NCI-H1417 (cell line): ENCODE measurements at regions not wholly inside any gene's neighbourhood (a gene's known extent, or its start where the extent isn't known, plus 50 kb on each side); places are given as distances from the start of the nearest gene placed in this dataset.
"Not testable (repeated sequence)": the region's sequence is repeated elsewhere in the genome, so short reads cannot be mapped to it uniquely, and the experiment has no call there.

Source experiments
- DNase-seq, 3 experiments: peaks; one replicate each; lab custom pipeline; 2025; lab: John Stamatoyannopoulos, UW

DNA sequence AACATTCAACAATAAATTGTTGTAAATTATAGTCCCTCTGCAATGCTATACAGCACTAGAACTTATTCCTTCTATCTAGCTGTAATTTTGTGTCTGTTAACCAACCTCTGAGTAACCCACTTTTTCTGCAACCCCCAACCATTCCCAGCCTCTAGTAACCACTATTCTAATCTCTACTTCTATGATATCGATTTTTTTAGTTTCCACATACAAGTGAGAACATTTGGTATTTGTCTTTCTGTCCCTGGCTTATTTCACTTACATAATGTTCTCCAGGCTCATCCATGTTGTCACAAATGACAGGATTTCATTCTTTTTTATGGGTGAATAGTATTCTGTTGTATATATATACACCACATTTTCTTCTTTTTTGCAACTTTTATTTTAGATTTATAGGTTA, 147.6 kb downstream of the MAIP1 start:
- no peak for DNase-seq

DNA sequence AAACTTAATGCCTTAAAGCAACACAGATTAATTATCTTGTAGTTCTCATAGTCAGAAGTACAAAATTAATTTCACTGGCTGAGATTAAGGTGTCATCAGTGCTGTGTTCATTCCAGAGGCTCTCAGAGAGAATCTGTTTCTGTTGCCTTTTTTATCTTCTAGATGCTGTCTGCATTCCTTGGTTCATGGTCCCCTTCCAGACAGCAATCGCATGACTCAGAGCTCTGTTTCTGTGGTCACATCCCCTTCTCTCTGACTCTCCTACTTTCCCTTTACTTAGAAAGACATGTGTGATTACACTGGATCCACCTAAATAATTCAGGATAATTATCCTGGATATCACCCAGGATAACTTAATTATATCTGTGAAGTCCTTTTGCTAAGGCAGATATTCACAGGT, 148.6 kb downstream of the MAIP1 start:
- no peak for DNase-seq

DNA sequence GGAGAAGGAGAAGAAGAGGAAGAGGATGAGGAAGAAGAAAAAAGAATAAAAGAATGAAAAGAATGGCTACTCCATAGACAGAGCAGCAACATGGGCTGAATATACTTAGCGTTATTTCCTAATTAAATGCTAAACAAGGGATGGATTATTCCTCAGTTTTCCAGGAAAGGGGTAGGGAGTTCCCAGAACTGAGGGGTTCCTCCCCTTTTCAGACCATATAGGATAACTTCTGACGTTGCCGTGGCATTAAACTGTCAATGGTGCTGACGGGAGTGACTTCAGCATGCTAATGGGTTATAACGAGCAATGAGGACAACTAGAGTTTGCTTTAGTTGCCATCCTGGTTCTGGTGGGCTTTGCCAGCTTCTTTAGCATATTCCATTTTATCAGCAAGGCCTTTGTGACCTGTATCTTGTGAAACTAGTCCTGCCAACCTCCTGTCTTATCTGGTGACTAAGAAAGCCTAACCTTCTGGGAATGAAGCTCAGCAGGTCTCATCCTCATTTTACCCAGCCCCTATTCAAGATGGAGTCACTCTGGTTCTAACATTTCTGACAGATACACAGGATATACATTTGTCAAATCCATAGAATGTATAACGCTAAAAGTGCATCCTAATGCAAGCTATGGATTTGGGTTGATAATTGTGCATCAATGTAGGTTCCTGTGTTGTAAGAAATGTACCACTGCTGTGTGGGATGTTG, 152.3 kb downstream of the MAIP1 start:
- no peak for DNase-seq

DNA sequence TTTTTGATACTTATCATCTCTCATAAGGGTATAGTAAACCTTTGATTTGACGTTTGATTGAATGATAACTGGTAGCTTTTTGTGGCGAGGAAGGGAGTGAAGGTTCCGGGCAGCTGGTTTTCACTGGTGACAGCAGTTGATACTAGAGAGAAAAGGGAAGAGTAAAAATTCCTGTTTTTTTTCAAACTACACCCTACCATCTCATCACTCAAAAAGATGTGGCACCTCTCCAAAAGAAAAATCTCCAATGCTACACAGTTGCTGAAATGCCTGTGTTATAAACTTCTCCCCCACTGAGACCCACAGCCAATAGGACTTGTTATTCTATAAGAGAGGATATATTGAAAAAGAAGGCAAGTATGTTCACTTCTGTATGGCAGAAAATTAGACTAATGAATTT, 154.0 kb downstream of the MAIP1 start:
- DNase-seq: no peak

- DNase-seq: no peak
Observed at GRCh38 chr2:200110381-200110780, 155.0 kb downstream of the MAIP1 start.

DNA sequence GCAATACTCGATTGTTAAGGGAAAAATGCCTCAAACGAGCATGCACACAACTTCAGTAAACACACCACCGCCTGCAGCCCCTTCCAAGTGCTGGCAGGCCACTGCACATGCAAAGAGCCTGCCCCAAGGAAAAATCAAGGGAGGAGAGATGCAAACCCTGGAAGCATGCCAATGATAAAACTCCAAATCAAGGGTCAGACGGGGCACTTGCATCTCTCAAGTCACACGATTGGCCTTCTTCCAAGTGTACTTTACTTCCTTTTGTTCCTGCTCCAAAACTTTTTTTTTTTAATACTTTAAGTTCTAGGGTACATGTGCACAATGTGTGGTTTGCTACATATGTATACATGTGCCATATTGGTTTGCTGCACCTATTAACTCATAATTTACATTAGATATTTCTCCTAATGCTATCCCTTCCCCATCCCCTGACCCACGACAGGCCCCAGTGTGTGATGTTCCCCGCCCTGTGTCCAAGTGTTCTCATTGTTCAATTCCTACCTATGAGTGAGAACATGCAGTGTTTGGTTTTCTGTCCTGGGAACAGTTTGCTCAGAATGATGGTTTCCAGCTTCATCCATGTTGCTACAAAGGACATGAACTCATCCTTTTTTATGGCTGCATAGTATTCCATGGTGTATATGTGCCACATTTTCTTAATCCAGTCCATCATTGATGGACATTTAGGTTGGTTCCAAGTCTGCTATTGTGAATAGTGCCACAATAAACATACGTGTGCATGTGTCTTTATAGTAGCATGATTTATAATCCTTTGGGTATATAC, 157.8 kb downstream of the MAIP1 start:
- not testable (repeated sequence) for DNase-seq

GRCh38 chr2:200119236-200119635, 163.9 kb downstream of the MAIP1 start:
- no peak for DNase-seq

DNA sequence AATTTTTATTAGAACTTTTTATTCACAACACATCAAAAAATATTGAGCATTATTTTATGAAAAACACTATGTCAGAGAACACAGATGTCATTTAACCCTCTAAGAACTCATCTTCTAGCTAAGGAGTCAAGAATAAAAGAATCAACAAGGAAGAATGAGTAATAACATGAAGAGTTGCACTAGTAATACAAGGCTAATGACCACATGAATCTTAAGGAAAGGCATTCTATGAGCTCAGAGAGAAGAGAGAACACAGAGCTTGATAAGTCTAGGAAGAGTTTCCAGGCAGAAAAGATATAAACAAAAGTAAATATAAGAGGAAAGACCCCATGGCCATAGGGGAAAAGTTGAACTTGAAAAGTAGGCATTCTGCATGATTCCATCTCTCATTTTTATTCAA, 166.5 kb downstream of the MAIP1 start:
- no peak for DNase-seq

DNA sequence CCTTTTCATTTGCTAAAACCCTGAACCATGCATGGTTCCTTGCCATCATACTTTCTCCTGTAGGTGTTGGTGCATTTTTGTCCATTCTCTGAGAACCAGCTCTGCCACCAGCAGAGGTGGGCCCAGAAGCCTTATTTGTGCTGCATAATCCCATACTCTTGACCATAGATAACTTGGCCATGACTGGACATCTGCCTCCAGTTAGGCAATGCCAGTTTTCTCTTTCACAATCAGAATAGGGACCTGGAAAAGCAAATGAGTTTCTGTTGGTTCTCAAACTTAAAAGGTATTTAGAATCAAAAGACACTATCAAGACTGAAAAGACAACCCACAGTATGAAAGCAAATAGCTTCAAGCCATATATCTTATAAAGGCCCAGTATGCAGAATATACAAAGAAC, 167.3 kb downstream of the MAIP1 start:
- DNase-seq: no peak

DNA sequence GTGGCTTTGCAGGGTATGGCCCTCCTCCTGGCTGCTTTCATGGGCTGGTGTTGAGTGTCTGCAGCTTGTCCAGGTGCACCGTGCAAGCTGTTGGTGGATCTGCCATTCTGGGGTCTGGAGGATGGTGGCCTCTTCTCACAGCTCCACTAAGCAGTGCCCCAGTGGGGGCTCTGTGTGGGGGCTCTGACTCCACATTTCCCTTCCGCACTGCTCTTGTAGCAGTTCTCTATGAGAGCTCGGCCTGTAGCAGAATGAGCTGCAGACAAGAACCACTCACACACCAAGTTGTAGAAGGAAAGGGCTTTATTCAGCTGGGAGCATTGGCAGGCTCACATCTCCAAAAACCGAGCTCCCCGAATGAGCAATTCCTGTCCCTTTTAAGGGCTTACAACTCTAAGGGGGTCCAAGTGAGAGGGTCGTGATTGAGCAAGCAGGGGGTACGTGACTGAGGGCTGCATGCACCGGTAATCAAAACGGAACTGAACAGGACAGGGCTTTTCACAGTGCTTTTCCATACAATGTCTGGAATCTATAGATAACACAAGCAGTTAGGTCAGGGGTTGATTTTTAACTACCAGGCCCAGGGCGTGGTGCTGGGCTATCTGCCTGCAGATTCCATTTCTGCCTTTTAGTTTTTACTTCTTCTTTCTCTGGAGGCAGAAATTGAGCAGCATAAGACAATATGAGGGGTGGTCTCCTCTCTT, 169.4 kb downstream of the MAIP1 start:
- DNase-seq: not testable (repeated sequence)

DNA sequence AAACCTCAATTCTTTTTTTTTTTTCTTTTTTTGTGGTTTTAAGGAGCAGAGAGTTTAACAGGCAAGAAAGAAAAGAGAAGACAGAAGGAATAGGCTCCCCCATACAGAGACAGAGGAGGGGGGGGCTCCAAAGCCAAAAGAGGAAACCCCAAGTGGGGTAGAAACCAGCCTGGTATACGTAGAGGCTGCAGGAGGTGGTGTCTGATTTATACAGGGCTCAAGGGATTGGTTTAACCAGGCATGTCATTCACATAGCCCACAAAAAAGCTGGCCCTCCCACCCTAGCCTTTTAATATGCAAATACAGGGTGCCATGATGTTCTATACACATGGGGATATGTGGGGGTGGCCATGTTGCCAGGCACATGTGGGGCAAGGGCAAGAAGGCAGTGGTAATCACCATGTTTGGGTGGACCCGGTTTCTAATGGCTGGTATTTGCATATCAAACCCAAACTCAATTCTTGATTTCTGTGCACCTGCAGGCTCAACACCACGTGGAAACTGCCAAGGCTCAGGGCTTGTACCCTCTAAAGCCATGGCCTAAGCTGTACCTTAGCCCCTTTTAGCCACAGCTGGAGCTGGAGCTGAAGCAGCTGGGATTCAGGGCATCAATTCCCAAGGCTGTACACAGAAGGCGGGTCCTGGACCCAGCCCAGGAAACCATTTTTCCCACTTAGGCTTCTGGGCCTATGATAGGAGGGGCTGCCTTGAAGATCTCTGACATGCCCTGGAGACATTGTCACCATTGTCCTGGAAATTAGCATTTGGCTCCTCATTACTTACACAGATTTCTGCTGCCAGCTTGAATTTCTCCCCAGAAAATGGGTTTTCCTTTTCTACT, 170.3 kb downstream of the MAIP1 start:
- DNase-seq: no peak

- not testable (repeated sequence) for DNase-seq
Observed at GRCh38 chr2:200126285-200126670, 170.9 kb downstream of the MAIP1 start.

- DNase-seq: not testable (repeated sequence)
Observed at GRCh38 chr2:200126680-200127079, 171.3 kb downstream of the MAIP1 start.

DNA sequence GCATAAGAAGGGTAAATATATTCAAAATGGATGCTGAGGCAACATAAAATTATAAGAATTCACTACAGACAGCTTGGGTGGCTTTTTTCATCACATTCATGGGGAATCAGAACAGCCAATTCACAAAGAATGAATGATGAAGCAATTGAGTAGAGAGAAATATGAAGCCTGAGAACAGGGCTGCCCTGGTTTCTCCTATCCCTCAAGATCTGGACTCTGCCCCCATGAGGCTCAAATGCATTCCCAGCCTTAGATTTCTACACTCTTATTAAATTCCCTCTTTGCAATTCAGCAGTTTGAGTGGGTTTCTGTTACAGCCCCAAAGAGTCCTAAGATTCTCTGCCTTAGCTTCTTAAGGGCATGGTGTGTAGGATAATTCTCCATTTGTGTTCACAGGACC, 172.5 kb downstream of the MAIP1 start:
- no peak for DNase-seq

- DNase-seq: no peak
Observed at GRCh38 chr2:200128296-200128695, 172.9 kb downstream of the MAIP1 start.

DNA sequence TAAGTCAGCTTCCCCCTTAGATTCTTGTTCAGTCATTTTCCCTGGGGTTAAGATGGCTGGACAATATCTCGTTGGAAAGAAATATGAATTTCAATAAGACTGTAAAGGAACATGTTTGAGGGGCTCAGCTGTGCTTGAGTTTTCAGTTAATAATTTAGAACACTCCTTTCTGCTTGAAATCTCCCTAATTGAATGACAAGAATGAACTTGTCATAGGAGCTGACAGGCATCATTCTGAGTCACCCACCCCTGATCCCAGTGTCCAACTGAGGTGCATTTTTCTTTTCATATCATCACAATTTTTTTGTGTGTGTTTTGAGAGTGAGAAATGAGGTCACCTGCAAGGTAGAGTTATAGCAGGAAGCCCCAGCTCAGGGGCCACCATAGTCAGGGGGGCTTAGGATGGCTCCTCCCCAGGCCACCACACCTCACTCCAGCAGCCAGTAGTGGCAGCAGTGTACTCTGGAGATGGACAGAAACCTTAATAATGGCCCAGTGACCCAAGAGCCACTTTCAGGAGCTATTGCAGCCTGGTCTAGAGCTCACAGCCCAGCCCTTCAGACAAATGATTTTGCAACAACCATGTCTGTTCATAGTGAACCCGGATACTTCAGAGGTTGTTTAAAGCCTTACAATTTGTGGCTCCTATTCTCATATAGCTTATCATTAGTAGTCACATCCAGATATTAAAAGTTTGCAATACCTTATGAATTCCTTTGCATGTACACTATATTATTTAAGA, 174.5 kb downstream of the MAIP1 start:
- no peak for DNase-seq

DNA sequence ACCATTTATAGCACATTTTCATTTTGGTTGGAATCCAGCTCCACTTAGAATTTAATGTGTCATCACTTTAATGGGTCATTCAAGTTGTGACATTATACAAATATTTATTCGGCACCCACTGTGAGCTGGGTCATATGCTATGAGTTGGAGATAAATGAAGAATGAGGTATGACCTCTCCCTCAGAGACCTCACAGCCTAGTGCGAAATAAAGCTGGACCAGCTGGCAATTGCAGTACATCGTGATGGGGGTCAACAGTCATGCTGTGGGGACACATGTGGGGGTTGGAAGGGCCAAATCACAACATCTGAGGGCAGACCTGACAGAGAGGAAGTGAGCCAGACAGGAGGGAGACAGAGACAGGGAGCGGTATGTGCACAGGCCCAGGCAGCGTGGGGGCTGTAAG, 175.4 kb downstream of the MAIP1 start:
- peak in 2 of 3 experiments; percentile 12 to 29 for DNase-seq

DNA sequence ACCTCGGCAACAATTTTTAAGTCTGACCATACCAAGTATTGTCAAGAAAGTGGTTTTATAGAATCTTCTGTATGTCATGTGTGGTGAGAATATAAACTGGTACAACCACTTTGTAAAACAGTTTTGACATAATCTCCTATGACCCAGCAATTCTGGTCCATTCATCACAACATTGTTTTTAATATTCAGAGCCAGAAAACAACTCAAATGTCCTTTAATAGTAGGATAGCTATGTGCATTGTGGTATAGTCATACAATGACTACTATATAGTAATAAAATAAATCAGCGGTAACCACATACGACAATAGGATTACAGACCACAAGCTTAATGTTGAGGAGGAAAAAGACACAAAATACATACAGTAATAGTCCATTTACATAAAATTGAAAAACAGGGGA, 175.2 kb upstream of the SPATS2L start:
- no peak for DNase-seq

GRCh38 chr2:200135082-200135481, 171.4 kb upstream of the SPATS2L start:
- no peak for DNase-seq

DNA sequence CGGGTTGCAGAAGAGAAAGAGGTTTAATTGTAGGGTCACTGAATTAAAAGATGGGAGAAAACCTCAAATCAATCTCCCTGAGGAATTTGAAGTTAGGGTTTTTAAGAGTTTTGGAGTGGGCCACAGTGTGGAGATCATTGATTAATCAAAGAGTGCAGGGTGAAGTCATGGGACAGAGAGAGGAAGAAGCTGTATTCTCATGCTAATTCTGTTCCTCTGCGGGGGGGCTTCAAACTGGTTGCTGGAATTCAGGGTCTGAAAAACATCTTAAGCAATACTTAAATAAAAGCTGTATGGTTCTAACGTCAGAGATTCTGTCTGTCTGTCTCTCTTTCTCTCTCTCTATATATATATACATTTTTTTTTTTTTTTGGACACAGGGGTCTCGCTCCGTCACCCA, 169.8 kb upstream of the SPATS2L start:
- DNase-seq: no peak

DNA sequence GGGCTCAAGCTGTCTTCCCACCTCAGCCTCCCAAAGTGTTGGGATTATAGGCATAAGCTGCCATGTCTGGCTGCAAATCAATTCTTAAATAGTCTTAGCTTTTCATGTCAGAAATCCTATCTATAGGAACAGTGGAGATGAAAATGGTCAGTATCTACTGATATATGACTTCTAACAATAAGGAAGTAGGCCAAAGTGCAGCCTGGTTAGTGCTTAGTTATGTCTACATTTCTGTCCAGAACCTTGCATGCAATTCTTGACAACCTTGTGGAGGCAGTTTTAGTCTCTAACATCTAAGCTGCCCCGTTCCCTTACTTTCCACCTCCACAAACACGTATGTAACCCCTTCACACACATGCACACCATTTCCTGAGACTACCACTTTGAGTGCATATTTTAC, 169.2 kb upstream of the SPATS2L start:
- no peak for DNase-seq
